ENCODE measurements at regions not wholly inside any gene's neighbourhood (a gene's known extent, or its start where the extent isn't known, plus 50 kb on each side); places are given as distances from the start of the nearest gene placed in this dataset.

DNA sequence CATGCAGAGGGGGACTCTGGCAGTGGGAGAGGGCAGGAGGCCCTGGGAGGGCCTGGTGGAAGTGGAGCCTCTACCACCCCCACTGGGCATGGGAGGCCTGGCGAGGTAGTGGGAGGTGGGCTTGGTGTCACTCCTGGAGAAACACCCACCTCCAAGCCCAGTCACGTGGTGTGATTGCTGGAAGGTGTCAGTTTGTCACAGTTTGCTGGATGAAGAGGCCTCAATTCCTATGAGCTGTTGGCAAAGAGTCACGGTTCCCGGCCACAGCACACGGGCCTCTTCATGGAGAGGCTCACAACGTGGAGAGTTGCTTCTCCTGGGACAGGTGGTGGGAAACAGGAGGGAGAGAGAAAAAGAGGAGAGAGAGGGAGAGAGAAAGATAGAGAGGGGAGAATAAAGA lies 684.1 kb upstream of the ARGLU1 start:
- 64% methylated on average over 6 of the region's 6 CpGs for WGBS
- Histone ChIP-seq H3K4me3 (no peak overlapping the region), H3K36me3 (no peaks in the 10 kb centered on the region), H3K9me3 (no peaks in the 10 kb centered on the region), H3K27me3 (no peaks in the 10 kb centered on the region), H3K27ac (no peak overlapping the region), H3K4me1 (no peaks in the 10 kb centered on the region)
- no peak for DNase-seq (ENCODE audit: low spot score in 2 of 2)
- TF ChIP-seq POLR2A (IDR thresholded peaks at IDR 0.05) (no peak), EP300 (IDR thresholded peaks at IDR 0.05) (no peak), POLR2AphosphoS5 (IDR thresholded peaks at IDR 0.05) (no peak), CTCF (IDR thresholded peaks at IDR 0.05) (no peak)

GRCh38 chr13:107251341-107251740 lies 683.4 kb upstream of the ARGLU1 start:
- Histone ChIP-seq H3K27me3 (no peaks in the 10 kb centered on the region), H3K4me1 (no peaks in the 10 kb centered on the region), H3K27ac (no peak overlapping the region), H3K9me3 (no peaks in the 10 kb centered on the region), H3K36me3 (no peaks in the 10 kb centered on the region), H3K4me3 (no peak overlapping the region)
- 58% methylated on average over 4 of the region's 4 CpGs for WGBS
- DNase-seq (ENCODE audit: low spot score in 2 of 2) = no peak
- no peak for TF ChIP-seq CTCF (IDR thresholded peaks at IDR 0.05)
- TF ChIP-seq POLR2A (IDR thresholded peaks at IDR 0.05) = no peak
- TF ChIP-seq EP300 (IDR thresholded peaks at IDR 0.05) = no peak
- no peak for TF ChIP-seq POLR2AphosphoS5 (IDR thresholded peaks at IDR 0.05)

DNA sequence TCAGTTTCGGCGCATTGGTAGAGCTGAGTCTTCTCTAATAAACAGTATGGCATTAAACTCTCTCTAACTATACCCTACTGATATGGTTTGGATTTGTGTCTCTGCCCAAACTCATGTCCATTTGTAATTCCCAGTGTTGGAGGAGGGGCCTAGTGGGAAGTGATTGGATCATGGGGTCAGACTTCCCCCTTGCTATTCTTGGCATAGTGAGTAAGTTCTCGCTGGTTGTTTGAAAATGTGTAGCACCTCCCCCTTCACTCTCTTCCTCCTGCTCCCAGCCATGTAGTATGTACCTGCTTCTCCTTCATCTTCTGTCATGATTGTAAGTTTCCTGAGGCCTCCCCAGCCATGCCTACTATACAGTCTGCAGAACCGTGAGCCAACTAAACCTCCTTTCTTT lies 682.7 kb upstream of the ARGLU1 start:
- no peaks in the 10 kb centered on the region for H3K9me3 ChIP-seq
- no peaks in the 10 kb centered on the region for H3K27me3 ChIP-seq
- 70% methylated on average over 4 of the region's 4 CpGs for WGBS
- H3K4me1 ChIP-seq = no peaks in the 10 kb centered on the region
- DNase-seq (ENCODE audit: low spot score in 2 of 2) = no peak
- no peak overlapping the region for H3K4me3 ChIP-seq
- no peak overlapping the region for H3K27ac ChIP-seq
- no peak for TF ChIP-seq CTCF (IDR thresholded peaks at IDR 0.05)
- no peak for TF ChIP-seq POLR2A (IDR thresholded peaks at IDR 0.05)
- no peak for TF ChIP-seq POLR2AphosphoS5 (IDR thresholded peaks at IDR 0.05)
- TF ChIP-seq EP300 (IDR thresholded peaks at IDR 0.05) = no peak
- H3K36me3 ChIP-seq = no peaks in the 10 kb centered on the region

DNA sequence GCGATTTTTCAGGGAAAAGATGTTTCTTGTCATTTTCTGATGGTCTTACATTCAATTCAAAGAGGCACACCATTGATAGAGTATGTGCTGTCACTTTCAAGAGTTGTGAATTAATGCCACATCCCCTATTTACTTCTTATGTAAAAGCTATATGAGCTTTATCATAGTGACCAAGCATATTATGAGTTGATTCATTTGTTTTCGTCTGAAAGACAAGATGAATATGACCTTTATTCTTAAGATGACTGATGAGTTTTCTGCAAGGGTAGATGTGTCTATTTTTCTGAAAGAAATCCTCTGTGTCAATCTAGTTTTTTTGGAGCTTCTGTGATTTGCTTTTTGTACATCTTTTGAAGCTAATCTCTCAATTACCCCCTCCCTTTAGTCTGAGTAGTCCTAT lies 676.3 kb upstream of the ARGLU1 start:
- TF ChIP-seq EP300 (IDR thresholded peaks at IDR 0.05) = no peak
- no peak for TF ChIP-seq CTCF (IDR thresholded peaks at IDR 0.05)
- Histone ChIP-seq H3K27ac (no peak overlapping the region), H3K36me3 (no peaks in the 10 kb centered on the region), H3K4me3 (no peak overlapping the region), H3K4me1 (peaks cover 3% of the 10 kb centered on the region), H3K27me3 (no peaks in the 10 kb centered on the region), H3K9me3 (no peaks in the 10 kb centered on the region)
- 88% methylated on average over 2 of the region's 2 CpGs for WGBS
- DNase-seq (ENCODE audit: low spot score in 2 of 2) = no peak

GRCh38 chr13:107242138-107242537 lies 674.2 kb upstream of the ARGLU1 start:
- Histone ChIP-seq H3K9me3 (no peaks in the 10 kb centered on the region), H3K4me1 (peaks cover 3% of the 10 kb centered on the region), H3K36me3 (no peaks in the 10 kb centered on the region), H3K27ac (no peak overlapping the region), H3K4me3 (no peak overlapping the region), H3K27me3 (no peaks in the 10 kb centered on the region)
- WGBS = 46% methylated on average over 6 of the region's 6 CpGs
- TF ChIP-seq POLR2AphosphoS5 (IDR thresholded peaks at IDR 0.05) (no peak), CTCF (IDR thresholded peaks at IDR 0.05) (no peak), POLR2A (IDR thresholded peaks at IDR 0.05) (no peak), EP300 (IDR thresholded peaks at IDR 0.05) (no peak)
- no peak for DNase-seq (ENCODE audit: low spot score in 2 of 2)
